Osteoblast (primary cell): ENCODE measurements at regions not wholly inside any gene's neighbourhood (a gene's known extent, or its start where the extent isn't known, plus 50 kb on each side); places are given as distances from the start of the nearest gene placed in this dataset.

Experiments
- DNase-seq: peaks from one replicate; pipeline ENCODE4 v3.0.0; 2011; ENCODE audit warnings: low spot score, mixed read lengths; ENCODE audit not compliant: insufficient read length; ENCODE audit errors: missing footprints
- H2AFZ ChIP-seq: 2 replicates; pipeline ENCODE4 v1.6.0; 2011; ENCODE audit warnings: mild to moderate bottlenecking, low read length
- H3K27ac ChIP-seq: 2 replicates; pipeline ENCODE4 v1.5.1; 2011; ENCODE audit warnings: mild to moderate bottlenecking, low read depth, low read length, moderate library complexity
- H3K27me3 ChIP-seq: 2 replicates; pipeline ENCODE4 v1.6.0; 2012; ENCODE audit warnings: mild to moderate bottlenecking, control low read depth, inconsistent platforms, low read length, moderate library complexity; ENCODE audit not compliant: insufficient read depth
- H3K36me3 ChIP-seq: 2 replicates; pipeline ENCODE4 v1.5.1; 2011; ENCODE audit warnings: mild to moderate bottlenecking, low read length, control low read depth, moderate library complexity; ENCODE audit not compliant: insufficient read depth
- H3K4me1 ChIP-seq: 2 replicates; pipeline ENCODE4 v1.5.1; 2011; ENCODE audit warnings: mild to moderate bottlenecking, low read length, control low read depth, moderate library complexity; ENCODE audit not compliant: insufficient read depth
- H3K4me2 ChIP-seq: 2 replicates; pipeline ENCODE4 v1.6.0; 2011; ENCODE audit warnings: mild to moderate bottlenecking, low read length; ENCODE audit not compliant: insufficient read depth
- H3K4me3 ChIP-seq: fragments of 200-600 bp; sonication (generic); 3 replicates; pipeline ENCODE4 v1.5.1; 2012; ENCODE audit warnings: mild to moderate bottlenecking, low read length, inconsistent platforms; ENCODE audit not compliant: insufficient read depth
- H3K79me2 ChIP-seq: 2 replicates; pipeline ENCODE4 v1.6.0; 2012; ENCODE audit warnings: mild to moderate bottlenecking, low read length, control low read depth, inconsistent platforms; ENCODE audit not compliant: insufficient read depth
- H3K9me3 ChIP-seq: 2 replicates; pipeline ENCODE4 v1.5.1; 2011; ENCODE audit warnings: low read depth, low read length, control low read depth
- H4K20me1 ChIP-seq: 2 replicates; pipeline ENCODE4 v1.6.0; 2012; ENCODE audit warnings: mild to moderate bottlenecking, low read length, control low read depth; ENCODE audit not compliant: insufficient read depth
- CTCF ChIP-seq: IDR thresholded peaks from 2 replicates; pipeline ENCODE4 v1.5.1; 2011; ENCODE audit warnings: mild to moderate bottlenecking, low read depth, low read length, moderate library complexity; ENCODE audit errors: extremely low read depth

GRCh38 chr18:41818381-41819355 lies 136.4 kb upstream of the PIK3C3 start:
- H2AFZ ChIP-seq: no peak overlapping the region
- TF ChIP-seq CTCF: no peak
- H3K9me3 ChIP-seq: no peaks in the 10 kb centered on the region
- no peaks in the 10 kb centered on the region for H3K79me2 ChIP-seq
- H3K4me1 ChIP-seq: no peaks in the 10 kb centered on the region
- no peaks in the 10 kb centered on the region for H4K20me1 ChIP-seq
- H3K27me3 ChIP-seq: no peaks in the 10 kb centered on the region
- H3K4me3 ChIP-seq: no peak overlapping the region
- no peaks in the 10 kb centered on the region for H3K36me3 ChIP-seq
- DNase-seq: no peak
- no peak overlapping the region for H3K4me2 ChIP-seq
- no peak overlapping the region for H3K27ac ChIP-seq

- Histone ChIP-seq H3K36me3 (no peaks in the 10 kb centered on the region), H3K4me1 (no peaks in the 10 kb centered on the region), H3K4me2 (no peak overlapping the region), H3K79me2 (no peaks in the 10 kb centered on the region), H4K20me1 (no peaks in the 10 kb centered on the region), H3K27ac (no peak overlapping the region), H2AFZ (no peak overlapping the region), H3K9me3 (no peaks in the 10 kb centered on the region), H3K27me3 (no peaks in the 10 kb centered on the region), H3K4me3 (no peak overlapping the region)
- TF ChIP-seq CTCF: no peak
- DNase-seq: no peak
These were observed 140.4 kb upstream of the PIK3C3 start for GRCh38 chr18:41814651-41815050.

DNA sequence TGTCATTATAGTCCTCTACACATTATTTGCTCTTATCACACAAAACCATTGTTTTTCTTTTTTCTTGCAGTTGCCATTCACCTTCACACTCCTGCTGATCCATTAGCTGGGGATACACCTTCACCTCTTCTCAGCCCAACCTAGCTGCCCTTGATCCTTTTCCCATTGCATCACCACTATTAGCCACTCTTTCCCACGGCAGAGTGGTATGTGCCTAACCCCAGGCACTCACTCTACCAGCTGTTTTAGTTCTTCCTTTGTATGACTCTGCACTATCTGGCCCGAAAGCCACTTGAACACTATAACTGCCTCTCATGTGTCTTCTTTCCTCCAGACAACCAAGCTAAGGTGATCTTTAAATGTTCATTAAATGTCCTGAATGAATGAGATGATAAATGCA lies 145.4 kb upstream of the PIK3C3 start:
- H4K20me1 ChIP-seq: no peaks in the 10 kb centered on the region
- H3K9me3 ChIP-seq: no peaks in the 10 kb centered on the region
- no peak overlapping the region for H3K4me2 ChIP-seq
- no peak for DNase-seq
- no peaks in the 10 kb centered on the region for H3K36me3 ChIP-seq
- no peaks in the 10 kb centered on the region for H3K27me3 ChIP-seq
- H3K4me3 ChIP-seq: no peak overlapping the region
- H3K79me2 ChIP-seq: no peaks in the 10 kb centered on the region
- H3K27ac ChIP-seq: no peak overlapping the region
- TF ChIP-seq CTCF: no peak
- H2AFZ ChIP-seq: no peak overlapping the region
- no peaks in the 10 kb centered on the region for H3K4me1 ChIP-seq

GRCh38 chr18:41805341-41805740 lies 149.7 kb upstream of the PIK3C3 start:
- Histone ChIP-seq H3K4me1 (no peaks in the 10 kb centered on the region), H3K36me3 (no peaks in the 10 kb centered on the region), H4K20me1 (no peaks in the 10 kb centered on the region), H3K27me3 (no peaks in the 10 kb centered on the region), H3K27ac (no peak overlapping the region), H3K4me2 (no peak overlapping the region), H3K9me3 (no peaks in the 10 kb centered on the region), H2AFZ (no peak overlapping the region), H3K4me3 (no peak overlapping the region), H3K79me2 (no peaks in the 10 kb centered on the region)
- TF ChIP-seq CTCF: no peak
- no peak for DNase-seq
